PC-3 (cell line): ENCODE measurements at regions not wholly inside any gene's neighbourhood (a gene's known extent, or its start where the extent isn't known, plus 50 kb on each side); places are given as distances from the start of the nearest gene placed in this dataset.

Experiments used
- EZH2 ChIP-seq: fragments of 300-600 bp; sonication (generic); IDR thresholded peaks from one replicate; pipeline ENCODE4 v1.6.1; 2017; ENCODE audit warnings: antibody characterized with exemption, mild to moderate bottlenecking, low read length; ENCODE audit not compliant: unreplicated experiment
- TF ChIP-seq, protein P1 (sequence below): fragments of 300-600 bp; sonication (generic); conservative IDR thresholded peaks from 2 replicates; pipeline ENCODE4 v1.5.1; 2017; ENCODE audit warnings: antibody characterized with exemption, low read depth, mild to moderate bottlenecking, low read length

DNA sequence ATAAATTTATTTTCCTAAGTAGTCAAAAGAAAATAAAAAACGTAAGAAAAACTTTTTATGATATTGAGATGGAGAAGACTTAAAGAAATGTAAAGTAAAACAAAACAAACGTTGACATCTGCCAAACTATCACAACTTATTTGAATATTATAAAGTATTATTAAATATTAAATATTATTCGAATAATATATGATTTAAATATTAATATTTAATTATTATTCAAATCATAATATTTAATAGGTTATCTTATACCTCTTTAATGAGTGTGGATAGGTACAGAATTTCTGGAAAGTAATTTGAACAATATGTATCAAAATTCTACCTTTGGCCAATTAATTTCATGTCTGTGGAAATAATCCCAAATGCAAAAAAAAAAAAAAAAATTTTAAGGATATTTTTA, 278.7 kb downstream of the RAD51AP2 start:
- TF ChIP-seq, protein P1, sequence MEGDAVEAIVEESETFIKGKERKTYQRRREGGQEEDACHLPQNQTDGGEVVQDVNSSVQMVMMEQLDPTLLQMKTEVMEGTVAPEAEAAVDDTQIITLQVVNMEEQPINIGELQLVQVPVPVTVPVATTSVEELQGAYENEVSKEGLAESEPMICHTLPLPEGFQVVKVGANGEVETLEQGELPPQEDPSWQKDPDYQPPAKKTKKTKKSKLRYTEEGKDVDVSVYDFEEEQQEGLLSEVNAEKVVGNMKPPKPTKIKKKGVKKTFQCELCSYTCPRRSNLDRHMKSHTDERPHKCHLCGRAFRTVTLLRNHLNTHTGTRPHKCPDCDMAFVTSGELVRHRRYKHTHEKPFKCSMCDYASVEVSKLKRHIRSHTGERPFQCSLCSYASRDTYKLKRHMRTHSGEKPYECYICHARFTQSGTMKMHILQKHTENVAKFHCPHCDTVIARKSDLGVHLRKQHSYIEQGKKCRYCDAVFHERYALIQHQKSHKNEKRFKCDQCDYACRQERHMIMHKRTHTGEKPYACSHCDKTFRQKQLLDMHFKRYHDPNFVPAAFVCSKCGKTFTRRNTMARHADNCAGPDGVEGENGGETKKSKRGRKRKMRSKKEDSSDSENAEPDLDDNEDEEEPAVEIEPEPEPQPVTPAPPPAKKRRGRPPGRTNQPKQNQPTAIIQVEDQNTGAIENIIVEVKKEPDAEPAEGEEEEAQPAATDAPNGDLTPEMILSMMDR, result no peak
- no peak for TF ChIP-seq EZH2
